Activated T-cell treated with anti-CD3 and anti-CD28 coated beads, Interleukin-2, amount 50 U/mL, for 72 hours (primary cell): ENCODE measurements at regions not wholly inside any gene's neighbourhood (a gene's known extent, or its start where the extent isn't known, plus 50 kb on each side); places are given as distances from the start of the nearest gene placed in this dataset.

Experiments used
- ATAC-seq, 2 donors: fragments of 150-1000 bp; cut with Tn5 transposase; replicated peaks in 1 of 2; 2 replicates each; pipeline ENCODE4 v1.10.0; 2021; ENCODE audit warnings: moderate library complexity in 2 of 2, mild to moderate bottlenecking in 1 of 2
- DNase-seq, 2 donors: peaks; one replicate each; pipeline ENCODE4 v3.0.0; 2021 to 2022; ENCODE audit warnings: mixed read lengths in 1 of 2
- H3K27ac Mint-ChIP-seq: one replicate; pipeline ENCODE4 v1.8.0; 2022; ENCODE audit warnings: mild to moderate bottlenecking, moderate library complexity, mixed read lengths
- H3K27me3 Mint-ChIP-seq: one replicate; pipeline ENCODE4 v1.8.0; 2022; ENCODE audit warnings: low read depth, mixed read lengths
- H3K36me3 Mint-ChIP-seq, 2 donors: one replicate each; pipeline ENCODE4 v1.8.0; 2022; ENCODE audit warnings: mixed read lengths in 2 of 2, mild to moderate bottlenecking in 1 of 2; ENCODE audit not compliant: insufficient read depth in 2 of 2
- H3K4me1 Mint-ChIP-seq: one replicate; pipeline ENCODE4 v1.8.0; 2022; ENCODE audit warnings: low read depth, mixed read lengths
- H3K4me3 Mint-ChIP-seq, 2 donors: one replicate each; pipeline ENCODE4 v1.8.0; 2022; ENCODE audit warnings: mild to moderate bottlenecking in 2 of 2, mixed read lengths in 2 of 2, moderate library complexity in 2 of 2
- H3K9me3 Mint-ChIP-seq, 2 donors: one replicate each; pipeline ENCODE4 v1.8.0; 2022; ENCODE audit warnings: mixed read lengths in 2 of 2

DNA sequence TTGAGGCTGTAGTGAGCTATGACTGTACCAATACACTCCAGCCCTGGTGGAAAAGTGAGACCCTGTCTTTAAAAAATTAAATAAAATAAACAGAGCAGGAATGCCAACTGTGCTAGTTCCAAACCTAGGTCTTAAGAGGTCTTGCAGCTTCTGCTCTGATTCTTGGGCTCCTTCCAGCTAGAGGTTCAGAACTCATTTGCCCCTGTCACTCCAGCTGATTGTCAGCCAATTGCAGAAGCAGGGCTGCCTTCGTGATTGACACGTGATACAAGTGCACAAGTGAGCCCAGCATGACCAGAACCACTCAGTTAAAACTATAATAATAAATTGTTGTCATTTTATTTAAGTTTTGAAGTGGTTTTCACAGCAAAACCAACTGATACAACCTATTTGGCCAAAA, 298.4 kb downstream of the USP25 start:
- Mint-ChIP-seq H3K9me3 (no peaks in the 10 kb centered on the region), H3K4me1 (no peaks in the 10 kb centered on the region), H3K27ac (no peak overlapping the region), H3K4me3 (no peak overlapping the region), H3K27me3 (no peaks in the 10 kb centered on the region), H3K36me3 (no peaks in the 10 kb centered on the region)
- DNase-seq (no peak), ATAC-seq (no peak)

- ATAC-seq (no peak), DNase-seq (no peak)
- H3K27ac Mint-ChIP-seq = no peak overlapping the region
- H3K27me3 Mint-ChIP-seq = no peaks in the 10 kb centered on the region
- no peaks in the 10 kb centered on the region for H3K36me3 Mint-ChIP-seq
- no peaks in the 10 kb centered on the region for H3K4me1 Mint-ChIP-seq
- H3K9me3 Mint-ChIP-seq = no peaks in the 10 kb centered on the region
- no peak overlapping the region for H3K4me3 Mint-ChIP-seq
These were observed 299.2 kb downstream of the USP25 start for GRCh38 chr21:16028941-16029464.

GRCh38 chr21:16033193-16033592, 303.4 kb downstream of the USP25 start:
- no peak for ATAC-seq
- Mint-ChIP-seq H3K27me3 (no peaks in the 10 kb centered on the region), H3K4me3 (no peak overlapping the region), H3K27ac (no peak overlapping the region), H3K9me3 (no peaks in the 10 kb centered on the region), H3K4me1 (no peaks in the 10 kb centered on the region), H3K36me3 (no peaks in the 10 kb centered on the region)
- DNase-seq = no peak

- no peak overlapping the region for H3K4me3 Mint-ChIP-seq
- ATAC-seq = no peak
These were observed 304.8 kb downstream of the USP25 start for GRCh38 chr21:16034446-16035190.

GRCh38 chr21:16037421-16037955, 307.7 kb downstream of the USP25 start:
- no peaks in the 10 kb centered on the region for H3K4me1 Mint-ChIP-seq
- ATAC-seq = no peak
- H3K27me3 Mint-ChIP-seq = no peaks in the 10 kb centered on the region
- DNase-seq = no peak
- H3K9me3 Mint-ChIP-seq = peaks cover 0 to 2% of the 10 kb centered on the region in 2 donors
- no peak overlapping the region for H3K4me3 Mint-ChIP-seq
- no peaks in the 10 kb centered on the region for H3K36me3 Mint-ChIP-seq
- no peak overlapping the region for H3K27ac Mint-ChIP-seq

More at GRCh38 chr21:16034446-16035190, 304.8 kb downstream of the USP25 start:
- Mint-ChIP-seq H3K9me3 (peaks cover 0 to 2% of the 10 kb centered on the region in 2 donors), H3K27me3 (no peaks in the 10 kb centered on the region), H3K4me1 (no peaks in the 10 kb centered on the region), H3K27ac (no peak overlapping the region), H3K36me3 (no peaks in the 10 kb centered on the region)
- DNase-seq = no peak

DNA sequence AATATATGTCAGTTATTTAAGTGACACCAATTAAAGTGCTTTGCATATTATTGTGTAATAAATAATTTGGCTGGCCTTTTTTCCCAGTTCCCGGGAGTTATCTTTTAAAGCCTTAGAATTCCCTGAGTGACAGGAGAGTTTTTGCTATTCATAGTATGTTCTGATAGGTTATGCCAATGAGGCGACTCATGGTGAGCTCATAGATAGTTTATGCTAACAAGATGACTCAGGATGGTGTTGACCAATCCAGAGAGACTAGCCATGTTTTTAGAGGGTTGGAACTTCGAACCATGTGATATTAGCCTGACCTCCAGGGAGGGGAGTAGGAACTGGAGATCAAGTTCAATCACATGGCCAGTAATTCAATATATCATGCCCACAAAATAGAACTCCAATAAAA, 310.8 kb downstream of the USP25 start:
- no peak overlapping the region for H3K4me3 Mint-ChIP-seq

GRCh38 chr21:16044676-16045075, 314.9 kb downstream of the USP25 start:
- H3K4me3 Mint-ChIP-seq = no peak overlapping the region

More for the DNA sequence above, 310.8 kb downstream of the USP25 start:
- Mint-ChIP-seq H3K4me1 (no peaks in the 10 kb centered on the region), H3K36me3 (no peaks in the 10 kb centered on the region), H3K27me3 (no peaks in the 10 kb centered on the region), H3K27ac (no peak overlapping the region), H3K9me3 (peaks cover 0 to 2% of the 10 kb centered on the region in 2 donors)
- ATAC-seq = no peak
- DNase-seq = no peak

GRCh38 chr21:16046656-16047330, 317.0 kb downstream of the USP25 start:
- Mint-ChIP-seq H3K27ac (no peak overlapping the region), H3K4me3 (no peak overlapping the region), H3K4me1 (no peaks in the 10 kb centered on the region), H3K9me3 (no peaks in the 10 kb centered on the region), H3K27me3 (no peaks in the 10 kb centered on the region), H3K36me3 (no peaks in the 10 kb centered on the region)
- ATAC-seq (no peak), DNase-seq (no peak)

More at GRCh38 chr21:16044676-16045075, 314.9 kb downstream of the USP25 start:
- no peaks in the 10 kb centered on the region for H3K27me3 Mint-ChIP-seq
- no peak overlapping the region for H3K27ac Mint-ChIP-seq
- DNase-seq (no peak), ATAC-seq (no peak)
- H3K4me1 Mint-ChIP-seq = no peaks in the 10 kb centered on the region
- H3K36me3 Mint-ChIP-seq = no peaks in the 10 kb centered on the region
- H3K9me3 Mint-ChIP-seq = no peaks in the 10 kb centered on the region

- Mint-ChIP-seq H3K4me1 (no peaks in the 10 kb centered on the region), H3K27ac (no peak overlapping the region), H3K27me3 (no peaks in the 10 kb centered on the region), H3K4me3 (no peak overlapping the region), H3K36me3 (no peaks in the 10 kb centered on the region), H3K9me3 (no peaks in the 10 kb centered on the region)
- ATAC-seq = no peak
- DNase-seq = no peak
These were observed 318.1 kb downstream of the USP25 start for GRCh38 chr21:16047904-16048303.

DNA sequence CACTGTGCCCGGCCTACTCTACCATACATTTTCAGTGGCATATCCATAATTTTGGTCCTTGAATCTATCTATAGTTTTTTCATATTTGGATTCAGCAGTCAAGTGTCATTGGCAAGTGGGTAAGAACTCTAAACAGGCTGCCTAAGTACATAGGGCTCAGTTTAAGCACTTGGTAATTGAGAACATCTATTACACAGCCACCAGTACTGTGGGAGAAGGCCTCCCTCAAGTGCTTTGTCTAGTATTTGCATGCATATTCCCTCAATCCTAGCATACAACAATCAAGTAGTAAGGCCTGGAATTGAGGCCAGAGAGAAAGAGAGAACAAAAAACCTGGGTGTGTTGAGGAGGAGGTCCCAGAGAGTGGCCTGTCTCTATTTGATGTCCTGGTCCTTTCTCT, 325.2 kb downstream of the USP25 start:
- no peak overlapping the region for H3K27ac Mint-ChIP-seq
- no peaks in the 10 kb centered on the region for H3K4me1 Mint-ChIP-seq
- no peaks in the 10 kb centered on the region for H3K9me3 Mint-ChIP-seq
- H3K27me3 Mint-ChIP-seq = no peaks in the 10 kb centered on the region
- ATAC-seq = no peak
- H3K4me3 Mint-ChIP-seq = no peak overlapping the region
- DNase-seq = no peak
- H3K36me3 Mint-ChIP-seq = no peaks in the 10 kb centered on the region

DNA sequence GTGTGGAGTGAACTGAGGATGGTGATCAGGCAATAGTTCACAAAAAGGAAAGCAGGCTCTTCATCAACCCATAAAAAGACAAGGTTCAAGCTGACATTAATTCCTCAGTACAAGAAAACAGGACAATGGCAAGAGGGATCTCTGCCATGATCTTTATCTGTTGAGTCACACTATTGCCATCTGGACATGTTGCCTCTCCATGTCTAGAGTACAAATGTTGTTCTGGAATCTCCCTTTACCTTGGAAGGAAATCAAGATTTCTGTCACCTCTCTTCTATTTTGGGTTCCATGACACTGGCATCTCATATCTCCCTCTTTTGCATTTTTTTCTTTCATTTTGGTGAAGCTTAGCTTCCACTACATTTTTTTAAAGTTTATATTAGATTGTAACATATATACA, 329.1 kb downstream of the USP25 start:
- no peaks in the 10 kb centered on the region for H3K4me1 Mint-ChIP-seq

GRCh38 chr21:16059981-16060380, 330.2 kb downstream of the USP25 start:
- Mint-ChIP-seq H3K4me1 (no peaks in the 10 kb centered on the region), H3K27me3 (no peaks in the 10 kb centered on the region), H3K36me3 (no peaks in the 10 kb centered on the region), H3K4me3 (no peak overlapping the region), H3K27ac (no peak overlapping the region), H3K9me3 (no peaks in the 10 kb centered on the region)
- DNase-seq (no peak), ATAC-seq (no peak)

More for the DNA sequence above, 329.1 kb downstream of the USP25 start:
- no peak overlapping the region for H3K27ac Mint-ChIP-seq
- no peak for ATAC-seq
- no peaks in the 10 kb centered on the region for H3K36me3 Mint-ChIP-seq
- no peaks in the 10 kb centered on the region for H3K27me3 Mint-ChIP-seq
- no peaks in the 10 kb centered on the region for H3K9me3 Mint-ChIP-seq
- H3K4me3 Mint-ChIP-seq = no peak overlapping the region
- no peak for DNase-seq

DNA sequence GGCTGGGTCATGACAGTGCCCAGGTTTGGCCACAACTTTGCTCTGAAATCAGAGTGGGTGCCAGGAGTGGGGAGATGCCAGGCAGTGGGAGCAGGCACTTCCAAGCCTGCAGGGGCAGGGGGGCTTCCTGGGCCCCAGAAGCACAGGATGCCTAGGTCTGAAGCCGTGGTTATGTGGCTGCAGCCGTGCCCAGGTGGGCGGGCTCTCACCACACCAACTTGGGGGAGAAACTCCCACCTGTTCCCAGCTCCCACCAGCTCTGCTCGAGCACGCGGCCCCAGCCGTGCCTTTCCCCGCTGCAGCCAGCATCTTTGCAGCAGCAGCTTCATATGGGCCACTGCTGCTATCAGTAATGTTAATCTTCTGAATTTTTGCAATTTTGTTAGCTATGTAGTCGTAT, 331.4 kb downstream of the USP25 start:
- Mint-ChIP-seq H3K36me3 (no peaks in the 10 kb centered on the region), H3K27me3 (no peaks in the 10 kb centered on the region), H3K4me1 (no peaks in the 10 kb centered on the region), H3K27ac (no peak overlapping the region), H3K4me3 (no peak overlapping the region), H3K9me3 (no peaks in the 10 kb centered on the region)
- DNase-seq (no peak), ATAC-seq (no peak)
